WTC11 (cell line): ENCODE measurements at regions not wholly inside any gene's neighbourhood (a gene's known extent, or its start where the extent isn't known, plus 50 kb on each side); places are given as distances from the start of the nearest gene placed in this dataset.

Source experiments
- ATAC-seq: fragments of 200-7000 bp; cut with Tn5 transposase; 2 replicates; pipeline ENCODE4 v1.10.0; 2021; ENCODE audit warnings: mild to moderate bottlenecking, moderate library complexity
- CTCF ChIA-PET: fragments of 300-600 bp; sonication (Branson Sonifier 250); formaldehyde crosslinking; loops from one replicate; lab custom pipeline; 2021; ENCODE audit warnings: antibody characterized with exemption; lab: Charles Lee
- POLR2A ChIA-PET: fragments of 350-600 bp; sonication (Branson Sonifier 250); formaldehyde crosslinking; loops from one replicate; lab custom pipeline; 2021; ENCODE audit warnings: antibody characterized with exemption; lab: Charles Lee
- DNase-seq: peaks from one replicate; pipeline ENCODE4 v3.0.0; 2021; ENCODE audit warnings: low spot score
- H3K27ac Mint-ChIP-seq: 2 replicates; pipeline ENCODE4 v1.8.0; 2021; ENCODE audit warnings: mixed read lengths
- H3K27me3 Mint-ChIP-seq: 2 replicates; pipeline ENCODE4 v1.8.0; 2021; ENCODE audit warnings: low read depth, mild to moderate bottlenecking, moderate library complexity, mixed read lengths
- H3K36me3 Mint-ChIP-seq: 2 replicates; pipeline ENCODE4 v1.8.0; 2021; ENCODE audit warnings: mixed read lengths
- H3K4me1 Mint-ChIP-seq: 2 replicates; pipeline ENCODE4 v1.8.0; 2022; ENCODE audit warnings: mixed read lengths
- H3K4me3 Mint-ChIP-seq: 2 replicates; pipeline ENCODE4 v1.8.0; 2021; ENCODE audit warnings: mild to moderate bottlenecking, moderate library complexity, mixed read lengths
- H3K9me3 Mint-ChIP-seq: 2 replicates; pipeline ENCODE4 v1.8.0; 2021; ENCODE audit warnings: mixed read lengths
- ATF1 ChIP-seq: sonication (generic); formaldehyde crosslinking; IDR thresholded peaks from 2 replicates; pipeline ENCODE4 v1.8.1; 2023; ENCODE audit warnings: mild to moderate bottlenecking, moderate library complexity, missing genetic modification reagents
- FOXJ3 ChIP-seq: sonication (generic); formaldehyde crosslinking; IDR thresholded peaks from 2 replicates; pipeline ENCODE4 v1.9.0; 2021; ENCODE audit warnings: missing genetic modification reagents, mild to moderate bottlenecking, borderline replicate concordance
- FOXK1 ChIP-seq: sonication (generic); formaldehyde crosslinking; IDR thresholded peaks from 2 replicates; pipeline ENCODE4 v1.8.0; 2022; ENCODE audit warnings: mild to moderate bottlenecking, moderate library complexity, missing genetic modification reagents
- FOXP1 ChIP-seq: sonication (generic); formaldehyde crosslinking; IDR thresholded peaks from 2 replicates; pipeline ENCODE4 v1.8.0; 2022; ENCODE audit warnings: missing genetic modification reagents, mild to moderate bottlenecking, moderate library complexity, borderline replicate concordance
- GABPB1 ChIP-seq: sonication (generic); formaldehyde crosslinking; IDR thresholded peaks from 2 replicates; pipeline ENCODE4 v1.8.1; 2023; ENCODE audit warnings: mild to moderate bottlenecking, missing genetic modification reagents
- GRHL2 ChIP-seq: fragments of 250-450 bp; sonication (Bioruptor Pico); IDR thresholded peaks from 2 replicates; pipeline ENCODE4 v1.8.0; 2022; ENCODE audit warnings: mild to moderate bottlenecking, moderate library complexity; ENCODE audit not compliant: insufficient replicate concordance, severe bottlenecking
- NFYB ChIP-seq: sonication (generic); formaldehyde crosslinking; conservative IDR thresholded peaks from 2 replicates; pipeline ENCODE4 v1.8.0; 2022; ENCODE audit warnings: low read depth, missing genetic modification reagents
- ZNF317 ChIP-seq: sonication (generic); formaldehyde crosslinking; IDR thresholded peaks from 2 replicates; pipeline ENCODE4 v1.8.1; 2023; ENCODE audit warnings: low read depth, mild to moderate bottlenecking, moderate library complexity, missing genetic modification reagents, borderline replicate concordance
- ZNF396 ChIP-seq: fragments of 250-450 bp; sonication (Bioruptor Pico); IDR thresholded peaks from 2 replicates; pipeline ENCODE4 v1.8.0; 2021; ENCODE audit warnings: mild to moderate bottlenecking, moderate library complexity, borderline replicate concordance
- TF ChIP-seq, protein P1 (sequence below): fragments of 250-450 bp; sonication (Bioruptor Pico); IDR thresholded peaks from 2 replicates; pipeline ENCODE4 v1.9.0; 2021; ENCODE audit warnings: mild to moderate bottlenecking, borderline replicate concordance
- TF ChIP-seq, protein P2 (sequence below): sonication (generic); formaldehyde crosslinking; conservative IDR thresholded peaks from 2 replicates; pipeline ENCODE4 v1.8.1; 2023; ENCODE audit warnings: mild to moderate bottlenecking, low read depth, missing genetic modification reagents, moderate library complexity
- TF ChIP-seq, protein P3 (sequence below): sonication (generic); formaldehyde crosslinking; IDR thresholded peaks from 2 replicates; pipeline ENCODE4 v1.8.1; 2022; ENCODE audit warnings: low read depth, missing genetic modification reagents, borderline replicate concordance
- TF ChIP-seq, protein P4 (sequence below): sonication (generic); formaldehyde crosslinking; IDR thresholded peaks from 2 replicates; pipeline ENCODE4 v1.8.0; 2022; ENCODE audit warnings: mild to moderate bottlenecking, missing genetic modification reagents
- TF ChIP-seq, protein P5 (sequence below): sonication (generic); formaldehyde crosslinking; IDR thresholded peaks from 2 replicates; pipeline ENCODE4 v1.8.0; 2023; ENCODE audit warnings: missing genetic modification reagents

DNA sequence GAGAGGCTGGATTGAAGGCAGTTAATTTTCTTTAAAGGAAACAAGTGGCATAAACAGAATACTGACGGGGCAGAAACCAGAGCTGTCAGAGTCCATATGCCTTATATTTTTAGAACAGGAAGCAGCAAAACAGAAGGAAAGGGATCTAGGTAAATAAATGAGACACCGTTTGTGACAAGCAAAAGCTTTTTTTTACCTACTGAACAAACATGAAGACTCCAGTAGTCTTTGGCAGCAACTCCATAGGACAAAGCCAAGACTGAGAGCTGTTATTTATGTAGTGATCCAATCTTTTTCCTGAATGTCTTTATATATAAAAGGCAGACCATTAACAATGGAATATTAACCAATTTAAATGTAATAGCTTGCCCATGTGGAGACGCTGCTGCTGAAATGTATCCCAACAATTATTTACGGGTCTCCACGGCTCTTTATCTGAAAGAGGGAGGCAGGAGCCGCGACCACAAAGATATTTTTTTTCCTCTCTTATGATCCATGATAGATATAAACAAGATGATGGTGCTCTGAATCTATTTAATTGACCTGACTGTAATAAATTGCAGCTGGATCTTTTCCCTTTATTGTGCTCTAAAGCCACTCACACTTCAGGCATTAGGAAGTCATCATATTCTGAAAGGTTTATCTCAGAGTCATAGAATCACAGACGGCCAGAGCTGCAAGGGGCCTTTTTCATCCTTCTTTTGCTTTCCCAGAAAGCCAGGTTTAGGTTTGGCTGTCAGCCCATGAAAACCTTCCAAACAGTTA lies 687.8 kb downstream of the EFNB2 start (continued):
- TF ChIP-seq, protein P1, sequence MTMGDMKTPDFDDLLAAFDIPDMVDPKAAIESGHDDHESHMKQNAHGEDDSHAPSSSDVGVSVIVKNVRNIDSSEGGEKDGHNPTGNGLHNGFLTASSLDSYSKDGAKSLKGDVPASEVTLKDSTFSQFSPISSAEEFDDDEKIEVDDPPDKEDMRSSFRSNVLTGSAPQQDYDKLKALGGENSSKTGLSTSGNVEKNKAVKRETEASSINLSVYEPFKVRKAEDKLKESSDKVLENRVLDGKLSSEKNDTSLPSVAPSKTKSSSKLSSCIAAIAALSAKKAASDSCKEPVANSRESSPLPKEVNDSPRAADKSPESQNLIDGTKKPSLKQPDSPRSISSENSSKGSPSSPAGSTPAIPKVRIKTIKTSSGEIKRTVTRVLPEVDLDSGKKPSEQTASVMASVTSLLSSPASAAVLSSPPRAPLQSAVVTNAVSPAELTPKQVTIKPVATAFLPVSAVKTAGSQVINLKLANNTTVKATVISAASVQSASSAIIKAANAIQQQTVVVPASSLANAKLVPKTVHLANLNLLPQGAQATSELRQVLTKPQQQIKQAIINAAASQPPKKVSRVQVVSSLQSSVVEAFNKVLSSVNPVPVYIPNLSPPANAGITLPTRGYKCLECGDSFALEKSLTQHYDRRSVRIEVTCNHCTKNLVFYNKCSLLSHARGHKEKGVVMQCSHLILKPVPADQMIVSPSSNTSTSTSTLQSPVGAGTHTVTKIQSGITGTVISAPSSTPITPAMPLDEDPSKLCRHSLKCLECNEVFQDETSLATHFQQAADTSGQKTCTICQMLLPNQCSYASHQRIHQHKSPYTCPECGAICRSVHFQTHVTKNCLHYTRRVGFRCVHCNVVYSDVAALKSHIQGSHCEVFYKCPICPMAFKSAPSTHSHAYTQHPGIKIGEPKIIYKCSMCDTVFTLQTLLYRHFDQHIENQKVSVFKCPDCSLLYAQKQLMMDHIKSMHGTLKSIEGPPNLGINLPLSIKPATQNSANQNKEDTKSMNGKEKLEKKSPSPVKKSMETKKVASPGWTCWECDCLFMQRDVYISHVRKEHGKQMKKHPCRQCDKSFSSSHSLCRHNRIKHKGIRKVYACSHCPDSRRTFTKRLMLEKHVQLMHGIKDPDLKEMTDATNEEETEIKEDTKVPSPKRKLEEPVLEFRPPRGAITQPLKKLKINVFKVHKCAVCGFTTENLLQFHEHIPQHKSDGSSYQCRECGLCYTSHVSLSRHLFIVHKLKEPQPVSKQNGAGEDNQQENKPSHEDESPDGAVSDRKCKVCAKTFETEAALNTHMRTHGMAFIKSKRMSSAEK (CRISPR knock-in tag): no peak
- TF ChIP-seq ZNF317 (CRISPR knock-in tag) (no peak), GRHL2 (CRISPR knock-in tag) (no peak), ZNF396 (CRISPR knock-in tag) (no peak), ATF1 (no peak), GABPB1 (CRISPR knock-in tag) (no peak)
- TF ChIP-seq, protein P2, sequence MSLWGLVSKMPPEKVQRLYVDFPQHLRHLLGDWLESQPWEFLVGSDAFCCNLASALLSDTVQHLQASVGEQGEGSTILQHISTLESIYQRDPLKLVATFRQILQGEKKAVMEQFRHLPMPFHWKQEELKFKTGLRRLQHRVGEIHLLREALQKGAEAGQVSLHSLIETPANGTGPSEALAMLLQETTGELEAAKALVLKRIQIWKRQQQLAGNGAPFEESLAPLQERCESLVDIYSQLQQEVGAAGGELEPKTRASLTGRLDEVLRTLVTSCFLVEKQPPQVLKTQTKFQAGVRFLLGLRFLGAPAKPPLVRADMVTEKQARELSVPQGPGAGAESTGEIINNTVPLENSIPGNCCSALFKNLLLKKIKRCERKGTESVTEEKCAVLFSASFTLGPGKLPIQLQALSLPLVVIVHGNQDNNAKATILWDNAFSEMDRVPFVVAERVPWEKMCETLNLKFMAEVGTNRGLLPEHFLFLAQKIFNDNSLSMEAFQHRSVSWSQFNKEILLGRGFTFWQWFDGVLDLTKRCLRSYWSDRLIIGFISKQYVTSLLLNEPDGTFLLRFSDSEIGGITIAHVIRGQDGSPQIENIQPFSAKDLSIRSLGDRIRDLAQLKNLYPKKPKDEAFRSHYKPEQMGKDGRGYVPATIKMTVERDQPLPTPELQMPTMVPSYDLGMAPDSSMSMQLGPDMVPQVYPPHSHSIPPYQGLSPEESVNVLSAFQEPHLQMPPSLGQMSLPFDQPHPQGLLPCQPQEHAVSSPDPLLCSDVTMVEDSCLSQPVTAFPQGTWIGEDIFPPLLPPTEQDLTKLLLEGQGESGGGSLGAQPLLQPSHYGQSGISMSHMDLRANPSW (CRISPR knock-in tag): no peak
- TF ChIP-seq, protein P3, sequence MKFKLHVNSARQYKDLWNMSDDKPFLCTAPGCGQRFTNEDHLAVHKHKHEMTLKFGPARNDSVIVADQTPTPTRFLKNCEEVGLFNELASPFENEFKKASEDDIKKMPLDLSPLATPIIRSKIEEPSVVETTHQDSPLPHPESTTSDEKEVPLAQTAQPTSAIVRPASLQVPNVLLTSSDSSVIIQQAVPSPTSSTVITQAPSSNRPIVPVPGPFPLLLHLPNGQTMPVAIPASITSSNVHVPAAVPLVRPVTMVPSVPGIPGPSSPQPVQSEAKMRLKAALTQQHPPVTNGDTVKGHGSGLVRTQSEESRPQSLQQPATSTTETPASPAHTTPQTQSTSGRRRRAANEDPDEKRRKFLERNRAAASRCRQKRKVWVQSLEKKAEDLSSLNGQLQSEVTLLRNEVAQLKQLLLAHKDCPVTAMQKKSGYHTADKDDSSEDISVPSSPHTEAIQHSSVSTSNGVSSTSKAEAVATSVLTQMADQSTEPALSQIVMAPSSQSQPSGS (CRISPR knock-in tag): no peak

DNA sequence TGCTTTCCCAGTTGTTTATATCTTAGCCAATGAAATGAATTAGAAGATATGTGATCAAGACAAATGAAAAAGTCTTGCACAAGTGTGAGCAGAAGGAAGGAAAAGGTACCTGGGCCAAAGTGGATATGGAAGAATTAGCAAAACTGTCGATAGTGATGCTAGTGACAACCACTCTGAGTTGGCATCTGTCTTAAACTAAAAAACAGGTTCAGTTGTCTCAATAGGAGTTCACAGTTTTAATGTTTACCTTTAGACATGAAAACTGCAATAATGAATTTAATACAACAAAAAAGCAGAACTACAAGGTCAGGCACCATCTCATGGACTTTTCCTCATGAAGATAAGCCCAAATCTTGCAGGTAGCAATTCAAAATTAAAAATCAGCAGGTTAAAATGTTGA lies 688.5 kb downstream of the EFNB2 start:
- Mint-ChIP-seq H3K9me3 (no peaks in the 10 kb centered on the region), H3K4me1 (no peaks in the 10 kb centered on the region), H3K27me3 (no peaks in the 10 kb centered on the region), H3K36me3 (no peaks in the 10 kb centered on the region), H3K4me3 (no peak overlapping the region), H3K27ac (no peak overlapping the region)
- ChIA-PET POLR2A (no interaction called here), CTCF (no interaction called here)
- TF ChIP-seq, protein P4, sequence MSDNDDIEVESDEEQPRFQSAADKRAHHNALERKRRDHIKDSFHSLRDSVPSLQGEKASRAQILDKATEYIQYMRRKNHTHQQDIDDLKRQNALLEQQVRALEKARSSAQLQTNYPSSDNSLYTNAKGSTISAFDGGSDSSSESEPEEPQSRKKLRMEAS (CRISPR knock-in tag): no peak
- no peak for TF ChIP-seq FOXP1
- TF ChIP-seq, protein P5, sequence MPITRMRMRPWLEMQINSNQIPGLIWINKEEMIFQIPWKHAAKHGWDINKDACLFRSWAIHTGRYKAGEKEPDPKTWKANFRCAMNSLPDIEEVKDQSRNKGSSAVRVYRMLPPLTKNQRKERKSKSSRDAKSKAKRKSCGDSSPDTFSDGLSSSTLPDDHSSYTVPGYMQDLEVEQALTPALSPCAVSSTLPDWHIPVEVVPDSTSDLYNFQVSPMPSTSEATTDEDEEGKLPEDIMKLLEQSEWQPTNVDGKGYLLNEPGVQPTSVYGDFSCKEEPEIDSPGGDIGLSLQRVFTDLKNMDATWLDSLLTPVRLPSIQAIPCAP (CRISPR knock-in tag): no peak
- TF ChIP-seq, protein P2 (CRISPR knock-in tag): no peak
- TF ChIP-seq FOXJ3 (CRISPR knock-in tag): no peak
- TF ChIP-seq NFYB (CRISPR knock-in tag): no peak
- TF ChIP-seq FOXK1: no peak
- ATAC-seq (no peak), DNase-seq (no peak)
